ENCODE measurements at regions not wholly inside any gene's neighbourhood (a gene's known extent, or its start where the extent isn't known, plus 50 kb on each side); places are given as distances from the start of the nearest gene placed in this dataset.

GRCh38 chr5:175107865-175108264 is 336.1 kb downstream of the DRD1 start:
- Histone ChIP-seq H2AK5ac (ENCODE audit: low read depth, low read length) (no peak overlapping the region), H3K4ac (ENCODE audit: low read depth, low read length) (no peak overlapping the region), H3K18ac (ENCODE audit: low read depth, low read length) (no peak overlapping the region), H2BK120ac (ENCODE audit: low read depth, low read length) (no peak overlapping the region), H4K20me1 (ENCODE audit: insufficient read depth, low read length) (no peaks in the 10 kb centered on the region), H3K23ac (ENCODE audit: low read depth, low read length) (no peak overlapping the region), H3K14ac (replicated peaks; ENCODE audit: low read depth, low read length) (no peak overlapping the region), H3K56ac (ENCODE audit: extremely low read depth, insufficient read depth, low read length) (no peak overlapping the region), H3K9me3 (ENCODE audit: control insufficient read depth, insufficient read depth, low read length) (no peaks in the 10 kb centered on the region), H3K9me1 (ENCODE audit: insufficient read depth, low read length) (no peaks in the 10 kb centered on the region), H2AK9ac (replicated peaks; ENCODE audit: low read depth, low read length, poor library complexity) (no peak overlapping the region), H3K36me3 (ENCODE audit: control insufficient read depth, insufficient read depth, low read length) (no peaks in the 10 kb centered on the region), H3K27me3 (ENCODE audit: control insufficient read depth, insufficient read depth, low read length) (no peaks in the 10 kb centered on the region; the same call in 1 of the 2 replicates), H3K9ac (ENCODE audit: low read depth, low read length) (no peak overlapping the region), H2BK15ac (ENCODE audit: low read depth, low read length) (no peak overlapping the region), H2BK5ac (ENCODE audit: low read depth, low read length, poor library complexity, severe bottlenecking) (no peak overlapping the region), H2AFZ (replicated peaks; ENCODE audit: low read length, poor library complexity) (no peak overlapping the region), H4K8ac (ENCODE audit: low read depth in 2 of 2, low read length in 2 of 2) (no peak overlapping the region), H4K91ac (ENCODE audit: insufficient read depth, low read depth, low read length) (no peak overlapping the region), H4K5ac (ENCODE audit: low read depth, low read length) (no peak overlapping the region), H3K4me2 (ENCODE audit: low read depth, low read length) (no peak overlapping the region), H3K4me3 (ENCODE audit: insufficient read depth, low read depth, low read length) (no peak overlapping the region), H2BK20ac (ENCODE audit: low read depth, low read length) (no peak overlapping the region), H3K27ac (ENCODE audit: insufficient read depth, low read length) (no peak overlapping the region), H3K79me1 (ENCODE audit: low read depth in 1 of 2, low read length in 2 of 2) (no peaks in the 10 kb centered on the region), H3K4me1 (ENCODE audit: control insufficient read depth, insufficient read depth, low read length) (no peaks in the 10 kb centered on the region)
- TF ChIP-seq MAZ (IDR thresholded peaks at IDR 0.05; ENCODE audit: borderline replicate concordance, low read depth, low read length): no peak
- no peak for TF ChIP-seq RCOR1 (IDR thresholded peaks at IDR 0.05; ENCODE audit: insufficient replicate concordance, low read length)
- no peak for TF ChIP-seq RFX5 (IDR thresholded peaks at IDR 0.05; ENCODE audit: low read depth, low read length)
- TF ChIP-seq SMC3 (IDR thresholded peaks at IDR 0.05; ENCODE audit: low read depth, low read length): no peak
- TF ChIP-seq, protein P1, sequence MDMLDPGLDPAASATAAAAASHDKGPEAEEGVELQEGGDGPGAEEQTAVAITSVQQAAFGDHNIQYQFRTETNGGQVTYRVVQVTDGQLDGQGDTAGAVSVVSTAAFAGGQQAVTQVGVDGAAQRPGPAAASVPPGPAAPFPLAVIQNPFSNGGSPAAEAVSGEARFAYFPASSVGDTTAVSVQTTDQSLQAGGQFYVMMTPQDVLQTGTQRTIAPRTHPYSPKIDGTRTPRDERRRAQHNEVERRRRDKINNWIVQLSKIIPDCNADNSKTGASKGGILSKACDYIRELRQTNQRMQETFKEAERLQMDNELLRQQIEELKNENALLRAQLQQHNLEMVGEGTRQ (IDR thresholded peaks at IDR 0.05; ENCODE audit: low read depth, low read length): no peak
- no peak for TF ChIP-seq RAD21 (IDR thresholded peaks at IDR 0.05; ENCODE audit: low read length)
- no peak for TF ChIP-seq FOS (IDR thresholded peaks at IDR 0.05; ENCODE audit: low read depth, low read length)
- TF ChIP-seq CTCF (conservative IDR thresholded peaks at IDR 0.05; ENCODE audit: low read depth, low read length): no peak
- no peak for TF ChIP-seq CEBPB (IDR thresholded peaks at IDR 0.05; ENCODE audit: low read depth, low read length)
- TF ChIP-seq MXI1 (IDR thresholded peaks at IDR 0.05; ENCODE audit: borderline replicate concordance, low read depth, low read length): no peak
- no peak for TF ChIP-seq MAFK (IDR thresholded peaks at IDR 0.05; ENCODE audit: low read depth, low read length)
- no peak for TF ChIP-seq ELK1 (IDR thresholded peaks at IDR 0.05; ENCODE audit: borderline replicate concordance, low read depth, low read length)
- in situ Hi-C loops (cut with MboI; ENCODE audit: low sequenced_read_pairs) (no loop called here), intact Hi-C loops (cut with micrococcal nuclease) (no loop called here), dilution Hi-C loops (cut with HindIII; ENCODE audit: low sequenced_read_pairs, unreplicated experiment) (no loop called here)
- 100% methylated on average over 1 of the region's 5 CpGs; no CpG with 5 or more reads in 1 of the 2 experiments for WGBS, 2 experiments (ENCODE audit: extremely low coverage in 2 of 2, insufficient read length in 1 of 2)
- no TSS peak for BruUV-seq (replicated peaks)
- ChIA-PET POLR2A (ENCODE audit: unreplicated experiment) (no interaction called here), CTCF (no interaction called here)
- DNase-seq (no peak), ATAC-seq (ENCODE audit: low read depth) (no peak)
